NOMO-1 treated with dmso at 0.1 percent for 144 hours (cell line): ENCODE measurements at regions not wholly inside any gene's neighbourhood (a gene's known extent, or its start where the extent isn't known, plus 50 kb on each side); places are given as distances from the start of the nearest gene placed in this dataset.
"Not testable (repeated sequence)": the region's sequence is repeated elsewhere in the genome, so short reads cannot be mapped to it uniquely, and the experiment has no call there.

ENCODE experiments used
- DNase-seq: peaks from one replicate; lab custom pipeline; 2025; ENCODE audit not compliant: unreplicated experiment; lab: John Stamatoyannopoulos, UW

DNA sequence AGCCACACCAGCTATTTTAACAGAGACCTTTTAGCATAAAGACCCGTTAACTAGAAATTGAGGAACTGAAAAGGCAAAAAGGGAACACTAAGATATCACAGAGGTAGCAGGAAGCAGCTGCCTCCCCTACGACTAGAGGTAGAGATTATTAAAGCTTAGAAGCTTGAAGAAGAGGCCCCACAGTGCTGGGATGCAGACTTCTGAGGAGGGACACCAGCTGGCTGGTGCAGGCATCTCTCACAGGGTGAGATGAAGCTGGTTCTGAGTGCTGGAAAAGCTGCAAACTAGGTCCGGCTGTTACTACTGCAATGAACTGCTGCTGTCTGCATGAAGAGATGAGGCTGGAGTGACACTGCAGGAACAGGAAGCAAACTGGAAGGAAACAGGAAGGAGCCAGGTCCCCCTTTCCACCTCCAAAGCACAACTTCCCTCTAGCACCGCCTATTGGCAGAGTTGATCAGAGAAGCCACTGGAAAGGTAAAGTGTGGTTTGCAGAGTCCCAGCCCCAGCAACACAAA lies 61.2 kb upstream of the MRPS9 start:
- DNase-seq: peak; percentile 11

DNA sequence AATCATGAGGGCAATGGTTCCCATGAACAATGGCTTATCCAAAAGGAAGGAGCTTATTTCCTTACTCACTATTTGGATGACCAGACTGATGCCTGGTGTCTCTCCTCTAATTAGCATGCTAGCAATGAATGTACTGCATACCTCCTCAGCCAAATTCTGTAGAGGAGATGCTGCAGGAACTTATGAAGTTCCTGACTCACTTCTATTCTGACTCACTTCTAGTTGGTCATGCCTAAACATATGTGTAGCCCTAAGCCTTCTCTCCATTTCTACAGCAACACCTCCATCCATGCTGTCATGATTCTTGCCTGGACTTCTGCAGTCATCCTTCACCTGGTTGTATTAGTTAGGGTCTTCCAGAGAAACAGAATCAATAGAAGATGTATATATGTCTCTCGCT lies 59.9 kb upstream of the MRPS9 start:
- DNase-seq: no peak

DNA sequence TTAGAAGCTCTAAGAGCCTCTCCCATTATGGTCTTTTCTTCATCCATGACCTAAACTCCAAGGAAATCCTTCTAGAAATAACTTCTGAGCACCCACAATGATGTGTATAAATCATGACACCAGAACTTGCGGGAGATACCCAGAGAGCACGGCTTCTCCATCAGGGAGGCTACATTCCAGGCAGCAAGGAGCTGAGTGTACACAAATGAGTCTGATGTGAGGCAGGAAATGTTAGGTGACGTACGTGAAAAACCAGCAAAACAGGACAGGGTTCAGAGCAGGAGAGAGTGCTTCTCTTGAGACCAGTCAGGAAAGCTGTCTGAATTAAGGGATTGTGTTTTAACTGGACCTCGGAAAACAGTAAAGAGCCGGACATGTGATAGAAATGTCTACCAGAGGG lies 58.1 kb upstream of the MRPS9 start:
- not testable (repeated sequence) for DNase-seq

DNA sequence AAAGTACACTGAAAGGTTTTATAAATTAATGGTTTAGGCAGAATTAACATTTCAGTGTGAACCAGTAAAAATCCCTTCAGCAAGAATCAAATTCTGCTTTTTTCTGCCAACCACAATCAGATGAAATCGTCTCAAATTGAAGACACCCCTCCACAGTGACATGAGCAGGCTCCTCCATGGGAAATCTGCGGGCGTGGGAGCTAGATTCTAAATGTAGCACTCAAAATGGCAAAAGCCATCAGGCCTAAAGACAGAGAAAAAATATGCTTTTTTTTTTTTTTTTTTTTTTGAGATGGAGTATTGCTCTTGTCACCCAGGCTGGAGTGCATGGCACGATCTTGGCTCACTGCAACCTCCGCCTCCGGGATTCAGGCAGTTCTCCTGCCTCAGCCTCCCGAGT lies 55.8 kb upstream of the MRPS9 start:
- no peak for DNase-seq
